Tibial artery (tissue), 4 donors: ENCODE measurements at regions not wholly inside any gene's neighbourhood (a gene's known extent, or its start where the extent isn't known, plus 50 kb on each side); places are given as distances from the start of the nearest gene placed in this dataset.
"Not testable (repeated sequence)": the region's sequence is repeated elsewhere in the genome, so short reads cannot be mapped to it uniquely, and the experiment has no call there.

ENCODE experiments used
- DNase-seq, 2 donors: peaks; one replicate each; pipeline ENCODE4 v3.0.0-alpha.2; 2019
- H3K27ac ChIP-seq, 2 donors: fragments of 200-600 bp; sonication (generic) in 1 of 2; 1 replicate in 1 of 2; 2 replicates in 1 of 2; pipeline ENCODE4 v1.5.1; 2018 to 2019; ENCODE audit warnings: mild to moderate bottlenecking in 1 of 2
- H3K27me3 ChIP-seq, 2 donors: fragments of 200-600 bp; sonication (generic) in 1 of 2; one replicate each; pipeline versions ENCODE4 v1.5.1 to v1.6.0; 2016 to 2019
- H3K36me3 ChIP-seq, 3 donors: fragments of 200-600 bp; sonication (generic) in 2 of 3; one replicate each; pipeline ENCODE4 v1.5.1; 2016 to 2019; ENCODE audit warnings: mild to moderate bottlenecking in 2 of 3
- H3K4me1 ChIP-seq, 4 donors: fragments of 200-600 bp; sonication (generic) in 2 of 4; 1 replicate in 3 of 4; 2 replicates in 1 of 4; pipeline ENCODE4 v1.5.1; 2016 to 2019
- H3K4me3 ChIP-seq, 2 donors: fragments of 200-600 bp; sonication (generic) in 1 of 2; 1 replicate in 1 of 2; 2 replicates in 1 of 2; pipeline ENCODE4 v1.5.1; 2018 to 2019; ENCODE audit warnings: mild to moderate bottlenecking in 2 of 2
- H3K9me3 ChIP-seq, 3 donors: fragments of 200-600 bp; sonication (generic) in 1 of 3; one replicate each; pipeline ENCODE4 v1.5.1; 2016 to 2019
- intact Hi-C: fragments of 100-400 bp; cut with DNase I; formaldehyde crosslinking; loops from one replicate; pipeline ENCODE4 v1.15.0; 2023; ENCODE audit warnings: low total_unique reads
- TF ChIP-seq, protein P1 (sequence below), 2 experiments: fragments of 200-600 bp in 1 of 2; fragments of 450-650 bp in 1 of 2; IDR thresholded peaks; one replicate each; pipeline ENCODE4 v1.5.1; 2017 to 2019; ENCODE audit warnings: antibody characterized with exemption in 2 of 2, mild to moderate bottlenecking in 1 of 2, moderate library complexity in 1 of 2

DNA sequence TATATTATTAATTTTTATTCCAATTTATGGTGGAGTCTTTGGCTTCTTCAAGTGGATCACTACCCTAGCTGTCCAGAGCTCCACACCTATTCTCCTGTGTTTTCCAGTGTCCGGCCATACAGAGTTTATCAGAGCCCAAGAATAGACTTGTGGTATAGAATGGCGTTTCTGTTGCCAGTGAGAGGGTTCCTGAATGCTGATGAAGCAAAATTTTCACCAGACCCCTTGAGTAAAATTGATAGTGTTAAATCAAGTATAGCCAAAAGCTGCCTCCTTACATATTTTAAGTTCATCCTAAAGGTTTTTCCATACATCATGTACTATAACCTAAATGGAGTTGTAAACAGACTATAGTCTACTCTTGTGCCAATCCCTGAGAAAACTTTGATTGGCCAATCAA is 171.5 kb upstream of the CHL1 start:
- H3K27me3 ChIP-seq, result no peaks in the 10 kb centered on the region
- TF ChIP-seq, protein P1, sequence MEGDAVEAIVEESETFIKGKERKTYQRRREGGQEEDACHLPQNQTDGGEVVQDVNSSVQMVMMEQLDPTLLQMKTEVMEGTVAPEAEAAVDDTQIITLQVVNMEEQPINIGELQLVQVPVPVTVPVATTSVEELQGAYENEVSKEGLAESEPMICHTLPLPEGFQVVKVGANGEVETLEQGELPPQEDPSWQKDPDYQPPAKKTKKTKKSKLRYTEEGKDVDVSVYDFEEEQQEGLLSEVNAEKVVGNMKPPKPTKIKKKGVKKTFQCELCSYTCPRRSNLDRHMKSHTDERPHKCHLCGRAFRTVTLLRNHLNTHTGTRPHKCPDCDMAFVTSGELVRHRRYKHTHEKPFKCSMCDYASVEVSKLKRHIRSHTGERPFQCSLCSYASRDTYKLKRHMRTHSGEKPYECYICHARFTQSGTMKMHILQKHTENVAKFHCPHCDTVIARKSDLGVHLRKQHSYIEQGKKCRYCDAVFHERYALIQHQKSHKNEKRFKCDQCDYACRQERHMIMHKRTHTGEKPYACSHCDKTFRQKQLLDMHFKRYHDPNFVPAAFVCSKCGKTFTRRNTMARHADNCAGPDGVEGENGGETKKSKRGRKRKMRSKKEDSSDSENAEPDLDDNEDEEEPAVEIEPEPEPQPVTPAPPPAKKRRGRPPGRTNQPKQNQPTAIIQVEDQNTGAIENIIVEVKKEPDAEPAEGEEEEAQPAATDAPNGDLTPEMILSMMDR (IDR thresholded peaks at IDR 0.05), result no peak
- no peak overlapping the region for H3K4me3 ChIP-seq
- intact Hi-C loops, result no loop called here
- no peak overlapping the region for H3K27ac ChIP-seq
- H3K4me1 ChIP-seq, result no peaks in the 10 kb centered on the region
- no peaks in the 10 kb centered on the region for H3K9me3 ChIP-seq
- no peaks in the 10 kb centered on the region for H3K36me3 ChIP-seq
- no peak for DNase-seq

DNA sequence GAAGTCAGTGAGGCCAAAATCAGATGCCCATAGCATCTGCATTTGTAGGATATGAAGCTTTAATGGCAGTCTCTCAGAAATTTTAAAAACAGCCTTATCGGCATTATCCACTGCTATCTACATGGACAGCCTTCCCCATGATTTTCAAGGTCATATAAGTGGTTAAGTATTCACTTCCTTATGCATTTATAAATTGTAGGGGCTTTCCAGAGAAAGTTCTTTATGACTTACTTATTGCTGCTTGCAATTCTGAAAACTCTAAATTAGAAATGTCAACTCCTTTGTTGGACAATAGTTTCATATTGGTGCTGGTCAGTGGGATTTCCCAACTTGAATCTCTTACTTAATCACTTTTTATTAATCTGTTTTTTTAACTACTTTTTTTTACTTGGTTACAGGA is 160.6 kb upstream of the CHL1 start:
- H3K27ac ChIP-seq, DNase-seq, H3K9me3 ChIP-seq, intact Hi-C loops, H3K4me1 ChIP-seq, H3K4me3 ChIP-seq, H3K27me3 ChIP-seq, H3K36me3 ChIP-seq: not testable (repeated sequence)

DNA sequence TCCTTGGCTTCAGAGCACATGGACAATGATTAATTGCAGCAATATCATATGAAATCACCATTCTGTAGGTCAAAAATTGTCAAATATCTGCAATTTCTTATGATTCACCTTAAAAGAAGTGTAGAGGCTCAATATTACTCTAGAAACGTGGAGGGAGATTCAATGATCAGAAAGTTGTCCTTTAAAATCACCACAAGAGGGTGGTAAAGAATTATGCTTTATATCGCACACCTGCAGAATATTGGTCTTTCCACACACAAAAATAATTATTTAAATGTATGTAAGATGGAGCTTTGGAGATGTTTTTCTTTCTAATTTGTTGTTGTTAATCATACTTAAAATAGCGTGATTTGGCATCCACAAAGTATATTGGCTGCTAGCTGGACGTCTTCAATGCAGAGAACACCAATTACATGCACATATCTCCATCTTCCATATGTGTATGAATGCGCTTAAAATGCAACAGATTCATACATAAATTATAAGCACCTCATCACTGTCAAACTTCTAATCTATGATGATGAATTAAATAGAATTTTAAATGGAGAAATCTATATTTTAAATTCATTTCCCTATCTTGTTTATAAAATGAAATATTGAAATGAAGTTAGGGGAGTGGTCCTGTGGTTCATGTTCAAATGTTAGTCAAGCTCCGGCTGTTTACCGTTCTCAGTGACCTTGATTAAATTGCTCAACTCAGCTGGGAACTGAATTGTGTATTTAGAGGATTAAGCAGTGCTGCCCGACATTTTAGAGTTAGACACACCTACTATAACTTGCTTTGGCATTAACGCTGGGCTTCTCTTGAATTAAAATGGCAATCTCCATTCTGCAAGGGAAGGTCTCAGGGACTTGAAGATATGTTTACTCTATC is 153.5 kb upstream of the CHL1 start:
- H3K9me3 ChIP-seq, H3K4me3 ChIP-seq, H3K27ac ChIP-seq, DNase-seq, H3K27me3 ChIP-seq, H3K36me3 ChIP-seq, intact Hi-C loops, H3K4me1 ChIP-seq: not testable (repeated sequence)

DNA sequence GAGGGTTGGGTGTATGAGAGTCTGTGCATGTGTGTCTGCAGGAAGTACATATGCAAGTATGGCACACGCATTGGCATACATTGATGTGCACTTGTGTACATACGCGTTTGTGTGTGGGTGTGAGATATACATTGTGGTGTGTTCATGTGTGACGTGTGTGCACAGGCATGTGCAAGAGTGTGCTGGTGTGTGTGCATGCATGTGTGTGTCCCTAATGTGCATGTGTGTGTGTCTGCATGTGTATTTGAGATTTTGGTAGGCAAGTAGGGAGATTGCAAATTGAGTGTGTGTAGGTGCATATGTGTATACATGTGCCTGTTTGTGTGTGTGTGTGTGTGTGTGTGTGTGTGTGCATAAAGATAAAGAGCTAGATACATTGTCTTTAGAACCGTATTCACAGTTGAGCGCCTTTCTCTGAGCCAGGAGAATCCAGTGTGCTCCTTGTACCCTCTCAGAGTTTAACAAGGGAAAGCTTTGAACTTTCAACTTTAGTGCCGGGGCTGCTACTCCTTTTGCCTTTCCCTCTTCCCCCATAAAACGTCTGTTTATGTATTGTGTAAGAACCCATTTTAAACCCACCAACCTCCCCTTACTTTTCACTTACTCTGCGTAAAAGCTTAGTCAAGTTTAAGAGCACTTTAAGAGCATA is 152.4 kb upstream of the CHL1 start:
- Histone ChIP-seq H3K4me1 (no peaks in the 10 kb centered on the region), H3K27me3 (no peaks in the 10 kb centered on the region), H3K27ac (no peak overlapping the region), H3K9me3 (no peaks in the 10 kb centered on the region), H3K4me3 (no peak overlapping the region), H3K36me3 (no peaks in the 10 kb centered on the region)
- TF ChIP-seq, protein P1 (IDR thresholded peaks at IDR 0.05), result no peak
- no peak for DNase-seq
- intact Hi-C loops, result no loop called here

DNA sequence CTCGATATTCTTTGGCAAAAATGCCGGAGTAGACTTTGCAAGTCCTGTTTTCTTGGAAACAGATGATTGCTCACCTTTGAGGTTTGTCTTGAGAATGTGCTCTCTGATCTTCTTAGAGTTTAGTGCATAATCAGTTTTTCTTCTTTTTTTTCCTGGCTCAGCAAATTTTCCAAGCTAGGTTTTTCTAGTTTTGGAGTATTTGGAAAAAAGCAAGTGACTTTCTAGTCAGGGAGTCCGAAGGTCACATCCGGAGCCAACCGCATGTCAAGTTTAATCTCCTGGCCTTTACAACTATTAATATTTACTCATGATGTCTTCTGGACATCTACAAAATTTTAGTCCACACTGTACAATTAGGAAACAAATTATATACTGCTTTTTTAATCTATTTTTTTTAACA is 151.6 kb upstream of the CHL1 start:
- H3K9me3 ChIP-seq, H3K4me1 ChIP-seq, H3K27me3 ChIP-seq, DNase-seq, H3K36me3 ChIP-seq, H3K27ac ChIP-seq, intact Hi-C loops, H3K4me3 ChIP-seq: not testable (repeated sequence)

DNA sequence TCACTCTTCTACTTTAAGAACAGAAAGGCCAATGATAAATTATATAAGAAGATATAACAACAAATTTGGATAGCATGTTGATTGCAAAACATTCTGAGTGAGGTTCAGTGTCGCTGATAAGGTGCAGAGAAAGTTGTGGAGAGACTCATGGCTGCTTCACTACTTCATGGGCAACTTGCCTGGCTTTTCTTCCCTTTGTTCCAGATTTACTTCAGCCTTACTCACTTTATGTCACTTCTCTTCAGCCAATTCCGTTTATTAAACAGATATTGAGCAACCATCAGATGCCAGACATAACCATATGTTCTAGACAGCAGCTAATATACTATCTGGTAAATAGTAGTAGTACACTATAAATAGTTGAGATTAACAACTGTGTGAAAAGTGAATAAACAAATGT is 150.0 kb upstream of the CHL1 start:
- DNase-seq, result no peak
- no peak overlapping the region for H3K27ac ChIP-seq
- no peaks in the 10 kb centered on the region for H3K9me3 ChIP-seq
- H3K36me3 ChIP-seq, result no peaks in the 10 kb centered on the region
- no peak overlapping the region for H3K4me3 ChIP-seq
- no peaks in the 10 kb centered on the region for H3K27me3 ChIP-seq
- TF ChIP-seq, protein P1 (IDR thresholded peaks at IDR 0.05), result no peak
- H3K4me1 ChIP-seq, result no peaks in the 10 kb centered on the region
- intact Hi-C loops, result no loop called here

DNA sequence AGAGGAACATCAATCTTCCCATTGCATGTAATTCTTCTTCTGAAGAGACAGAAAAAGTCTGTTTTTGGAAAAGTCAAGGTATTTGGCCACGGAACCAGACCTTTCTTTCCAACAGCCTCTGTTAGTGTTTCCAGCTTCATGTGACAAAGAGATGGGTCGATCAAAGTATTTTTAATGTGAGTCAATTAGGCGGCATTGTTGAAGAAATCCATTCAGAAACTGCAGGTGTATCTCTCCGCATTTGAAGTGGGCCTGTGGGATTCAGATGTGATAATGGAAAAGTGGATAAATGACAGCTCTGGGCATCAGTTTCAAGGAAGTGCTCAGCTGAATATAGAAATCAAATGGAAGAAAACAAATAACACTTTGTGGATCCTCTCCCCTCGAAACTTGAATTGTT is 143.1 kb upstream of the CHL1 start:
- DNase-seq, H3K27me3 ChIP-seq, H3K9me3 ChIP-seq, H3K4me3 ChIP-seq, H3K27ac ChIP-seq, H3K4me1 ChIP-seq, intact Hi-C loops, H3K36me3 ChIP-seq: not testable (repeated sequence)
